Hematopoietic multipotent progenitor cell treated with erythropoietin and hydrocortisone succinate and interleukin-3 and kit ligand, for 8 days (in vitro differentiated cells): ENCODE measurements at regions not wholly inside any gene's neighbourhood (a gene's known extent, or its start where the extent isn't known, plus 50 kb on each side); places are given as distances from the start of the nearest gene placed in this dataset.

Experiments used
- DNase-seq: peaks from one replicate; pipeline ENCODE4 v3.0.0-alpha.2; 2015

DNA sequence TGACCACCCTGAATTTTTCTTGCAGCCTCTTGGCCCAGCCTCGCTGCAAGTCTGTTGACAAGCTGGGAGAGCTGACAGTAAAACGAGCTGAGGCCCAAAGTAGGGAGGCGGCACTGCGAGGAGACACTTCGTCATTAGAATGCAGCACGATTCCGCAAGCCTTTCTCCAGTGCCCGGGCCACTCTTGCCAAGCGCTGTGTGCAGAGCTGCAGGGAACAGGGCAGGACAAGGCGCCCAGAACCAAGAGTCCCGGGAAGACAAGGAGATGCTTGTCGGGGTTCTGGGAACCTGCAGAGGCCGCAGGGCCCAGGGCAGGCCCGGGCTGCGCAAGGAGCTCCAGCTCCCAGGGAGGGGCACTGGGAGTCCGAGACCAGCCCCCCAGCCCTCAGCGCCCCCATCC lies 187.1 kb downstream of the BCOR start:
- no peak for DNase-seq

DNA sequence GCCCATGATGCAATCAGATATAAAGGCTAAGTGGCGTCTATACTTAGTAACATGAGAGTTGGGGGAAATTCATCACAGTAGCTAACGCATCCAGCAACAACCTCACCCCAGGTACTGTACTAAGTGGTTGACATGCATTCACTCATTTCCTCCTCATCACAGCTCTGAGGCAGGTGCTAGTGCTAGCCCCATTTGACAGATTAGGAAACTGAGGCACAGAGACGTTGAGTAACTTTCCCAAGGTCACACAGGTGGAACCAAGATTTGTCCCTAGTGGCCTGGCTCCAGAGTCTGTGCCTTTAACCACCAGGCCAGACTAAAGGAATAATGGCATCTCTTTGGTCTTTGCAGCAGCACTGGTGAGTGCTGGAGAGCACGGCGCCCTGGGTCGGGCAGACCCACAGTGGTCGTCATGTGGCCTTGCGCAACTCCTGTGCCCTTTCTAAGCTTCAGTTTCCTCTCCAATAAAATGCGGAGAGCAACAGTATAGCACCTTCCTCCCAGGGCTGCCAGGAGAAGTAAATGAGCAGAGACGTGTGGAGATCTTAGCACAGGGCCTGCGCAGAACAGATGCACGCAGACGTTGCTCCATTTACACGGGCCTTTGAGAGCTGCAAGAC lies 186.4 kb downstream of the BCOR start:
- no peak for DNase-seq

DNA sequence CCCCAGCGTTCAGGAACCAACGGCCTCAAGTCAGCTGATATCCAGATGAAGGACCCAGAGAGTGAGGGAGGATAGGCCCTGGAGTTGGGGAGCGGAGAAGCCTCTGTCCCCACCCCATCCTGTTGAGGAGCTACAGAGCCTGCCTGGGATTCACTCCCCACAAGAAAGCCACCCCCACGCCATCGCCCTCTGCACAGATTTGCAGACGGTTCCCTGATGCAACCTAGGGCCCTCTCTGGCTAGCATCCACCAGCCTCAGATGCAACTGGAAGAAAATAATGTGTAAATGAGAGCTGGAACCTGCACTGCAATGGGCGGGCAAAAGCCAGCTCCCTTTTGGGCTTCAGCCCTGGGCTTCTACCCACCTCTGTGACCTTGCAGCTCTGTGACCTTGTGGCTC lies 185.6 kb downstream of the BCOR start:
- DNase-seq = no peak

DNA sequence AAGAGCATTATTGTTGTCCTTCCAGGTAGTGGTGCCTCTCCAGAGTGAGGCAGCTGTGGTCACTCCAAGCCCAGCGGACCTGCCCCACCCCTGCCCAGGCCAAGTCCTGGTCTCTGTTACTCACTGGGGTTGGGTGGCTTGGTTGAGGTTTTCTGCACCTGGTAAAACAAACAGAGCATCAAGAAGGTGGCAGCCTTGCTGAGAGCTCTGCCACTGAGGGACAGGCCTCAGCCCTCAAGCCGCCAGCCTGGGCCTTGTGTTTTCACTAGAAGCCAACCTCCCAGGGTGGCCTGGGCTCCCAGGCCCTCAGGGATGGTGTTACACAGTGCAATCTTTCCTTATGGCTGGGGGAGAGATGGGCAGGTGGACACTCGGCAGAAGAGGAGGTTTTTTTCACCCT lies 182.7 kb downstream of the BCOR start:
- no peak for DNase-seq

DNA sequence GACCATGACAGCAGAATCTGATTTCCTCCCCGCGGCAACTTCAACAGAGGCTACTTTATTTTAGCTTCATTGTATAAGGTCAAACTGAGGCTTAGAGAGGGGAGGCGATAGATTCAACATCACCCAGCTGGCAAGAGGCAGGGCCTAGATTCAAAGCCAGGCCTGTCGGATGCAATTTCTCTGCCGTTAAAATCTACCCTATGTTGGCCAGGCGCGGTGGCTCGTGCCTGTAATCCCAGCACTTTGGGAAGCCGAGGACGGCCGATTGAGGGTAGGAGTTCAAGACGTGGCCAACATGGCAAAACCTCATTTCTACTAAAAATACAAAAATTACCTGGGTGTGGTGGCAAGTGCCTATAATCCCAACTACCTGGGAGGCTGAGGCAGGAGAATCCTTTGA lies 182.2 kb downstream of the BCOR start:
- DNase-seq = no peak

DNA sequence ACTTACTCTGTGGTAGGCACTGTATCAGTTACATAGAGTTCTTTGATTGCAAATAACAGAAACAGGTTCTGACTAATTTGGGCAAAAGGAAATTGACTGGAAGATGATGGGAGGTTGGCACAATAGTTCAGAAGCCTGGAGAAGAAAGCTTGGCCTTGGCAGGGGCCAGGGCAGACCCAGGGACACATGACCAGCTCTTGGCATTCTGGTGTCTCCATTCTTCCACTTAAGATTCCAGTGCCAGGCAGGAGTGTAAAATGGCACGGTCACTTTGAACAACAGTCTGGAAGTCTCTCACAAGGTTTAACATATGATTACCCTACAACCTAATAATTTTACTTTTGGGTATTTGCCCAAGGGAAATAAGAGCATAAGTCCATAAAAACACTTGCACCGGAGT lies 175.9 kb downstream of the BCOR start:
- DNase-seq = no peak

DNA sequence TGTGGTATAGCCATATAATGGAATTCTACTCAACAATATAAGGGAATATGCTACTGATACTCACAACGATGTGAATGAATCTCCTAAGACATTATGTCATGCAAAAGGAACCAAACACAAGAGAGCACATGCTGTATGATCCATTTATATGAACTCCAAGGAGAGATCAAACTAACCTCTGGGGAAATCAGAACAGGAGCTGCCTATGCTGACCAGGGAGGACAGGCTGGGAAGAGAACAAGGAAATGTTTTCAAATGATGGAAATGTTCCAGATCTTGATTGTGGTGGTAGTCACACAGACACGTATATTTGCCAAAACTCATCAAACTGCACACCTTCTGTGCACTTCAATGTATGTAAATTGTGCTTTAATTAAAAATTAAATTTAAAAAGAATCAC lies 175.3 kb downstream of the BCOR start:
- no peak for DNase-seq

DNA sequence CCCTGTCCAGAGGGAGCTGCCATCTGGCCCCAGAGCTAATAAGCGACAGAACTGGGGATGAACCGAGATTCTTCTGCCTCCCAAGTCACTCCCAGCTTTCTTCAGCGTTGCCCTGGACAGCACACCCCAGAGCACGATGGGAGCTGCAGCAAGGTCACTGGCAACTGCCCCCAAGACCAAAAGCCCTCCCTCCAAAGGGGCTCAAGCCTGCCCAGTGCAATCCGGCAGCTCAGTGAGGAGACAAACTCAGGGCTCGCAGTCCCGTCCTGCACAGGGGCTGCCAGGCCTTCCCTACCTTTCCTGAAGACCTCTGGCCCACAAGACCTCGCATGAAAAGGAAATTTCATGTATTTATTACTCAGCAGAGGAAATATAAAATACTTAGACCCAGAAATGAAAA lies 174.8 kb downstream of the BCOR start:
- no peak for DNase-seq

DNA sequence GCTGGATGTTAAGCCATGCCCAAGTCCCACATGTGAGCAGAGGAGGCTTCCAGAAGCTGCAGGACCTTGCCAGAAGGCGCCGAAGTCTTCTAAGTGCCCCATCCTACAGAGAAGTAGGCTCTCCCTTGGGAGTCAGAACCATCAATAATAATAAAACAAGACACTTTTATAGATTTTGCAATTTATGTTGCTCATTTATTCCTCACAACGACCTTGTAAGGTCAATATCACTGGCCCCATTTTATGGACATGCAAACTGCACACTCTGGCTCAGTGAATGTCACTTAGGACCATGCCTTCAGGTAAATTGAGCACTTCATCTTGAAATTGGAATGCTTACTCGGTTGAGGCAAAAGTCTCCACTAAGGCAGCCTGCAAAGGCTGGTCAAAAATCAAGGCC lies 170.4 kb downstream of the BCOR start:
- no peak for DNase-seq

DNA sequence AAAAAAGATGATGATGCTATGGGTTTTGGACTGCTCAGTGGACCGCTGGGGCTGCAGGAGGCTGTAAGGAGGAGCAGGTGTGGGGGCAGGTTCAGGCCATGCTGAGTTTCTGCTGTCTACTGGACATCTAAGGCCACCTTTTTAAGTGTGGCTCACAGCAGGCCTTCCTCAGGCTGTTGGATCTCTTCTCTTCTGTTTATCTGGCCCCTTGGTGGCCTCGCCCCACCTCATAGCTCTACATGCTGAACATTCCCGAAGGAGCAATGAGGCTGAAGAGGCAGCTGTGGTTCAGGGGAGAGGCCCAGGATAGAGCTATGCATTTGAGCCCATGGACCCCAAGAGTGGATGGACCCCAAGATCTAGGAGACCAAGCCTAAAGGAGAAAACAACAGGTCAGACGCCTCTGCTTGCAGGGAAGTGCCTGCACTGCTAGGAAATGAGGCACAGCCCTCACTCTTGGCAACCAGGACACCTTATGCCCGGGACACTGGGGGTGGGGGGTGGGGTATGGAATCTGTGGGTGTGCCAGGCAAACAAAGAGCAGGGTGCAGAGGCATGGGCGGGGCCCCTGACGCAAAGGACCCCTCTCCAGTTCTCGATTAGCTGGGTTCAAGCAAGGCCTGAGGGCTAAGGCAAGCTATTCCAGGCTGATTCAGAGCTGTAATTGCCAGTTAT lies 168.9 kb downstream of the BCOR start:
- DNase-seq = no peak

DNA sequence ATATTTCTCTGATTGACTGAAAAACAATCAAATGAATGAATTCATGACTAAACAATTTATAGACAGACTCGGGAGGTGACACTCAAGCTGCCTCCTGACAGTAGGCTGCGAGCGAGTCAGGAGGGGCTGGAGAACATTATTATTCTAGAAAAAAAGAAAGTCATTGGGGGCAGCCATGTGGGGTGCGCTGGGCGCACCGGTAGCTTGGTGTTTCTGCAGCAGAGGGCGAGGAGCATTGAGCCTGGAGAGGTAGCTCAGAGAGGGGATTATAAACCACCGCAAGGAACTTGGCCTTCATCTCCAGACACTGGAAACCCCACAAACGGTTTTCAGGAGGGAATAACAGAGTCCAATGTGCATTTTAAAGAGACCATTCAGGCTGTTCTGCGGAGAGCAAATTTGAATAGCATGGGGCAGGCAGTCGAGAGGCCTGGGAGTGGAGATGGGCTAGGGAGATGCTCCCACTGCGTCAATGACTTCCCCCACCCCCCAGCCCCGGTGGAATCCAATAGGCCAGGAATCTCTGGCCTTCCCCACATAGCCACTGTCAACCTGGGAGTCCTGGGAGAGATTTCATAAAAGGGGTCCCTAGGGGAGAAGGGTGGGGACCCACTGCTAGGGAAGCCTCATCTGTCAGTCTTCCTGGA lies 168.3 kb downstream of the BCOR start:
- DNase-seq = no peak

DNA sequence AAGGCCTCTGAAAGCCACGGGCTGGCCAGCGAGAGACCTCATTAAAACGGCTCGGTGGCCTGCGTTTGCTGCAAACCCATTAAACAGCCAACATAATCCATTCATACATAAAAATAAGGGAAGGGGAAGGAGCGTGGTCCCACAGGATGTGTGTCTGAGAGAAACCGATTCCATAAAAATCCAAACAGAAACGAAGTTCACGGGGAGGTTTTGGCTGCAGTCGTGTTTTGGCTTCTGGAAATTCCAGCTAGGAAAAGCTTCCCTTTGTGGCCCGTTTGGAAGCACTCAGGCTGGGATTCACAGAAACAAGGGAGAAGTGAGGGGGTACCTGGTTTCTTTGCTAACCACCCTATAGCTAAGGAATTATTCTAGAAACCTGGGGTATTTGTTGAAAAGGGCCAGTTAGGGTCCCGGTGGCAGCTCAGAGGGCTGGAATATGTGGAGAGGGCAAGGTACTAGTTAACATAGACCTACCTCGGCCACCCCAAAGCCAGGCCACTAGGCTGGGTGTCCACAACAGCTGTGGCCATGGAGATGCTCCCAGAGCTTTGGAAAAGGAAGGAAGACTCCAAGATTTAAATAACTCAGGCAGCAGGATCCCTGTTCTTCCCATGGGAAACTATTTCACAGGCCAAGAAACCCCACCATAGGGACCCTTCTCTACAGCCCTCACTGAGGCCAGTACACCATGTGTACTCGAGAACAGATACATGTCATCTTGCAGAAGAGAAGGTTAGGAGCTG lies 166.8 kb downstream of the BCOR start:
- DNase-seq = no peak

DNA sequence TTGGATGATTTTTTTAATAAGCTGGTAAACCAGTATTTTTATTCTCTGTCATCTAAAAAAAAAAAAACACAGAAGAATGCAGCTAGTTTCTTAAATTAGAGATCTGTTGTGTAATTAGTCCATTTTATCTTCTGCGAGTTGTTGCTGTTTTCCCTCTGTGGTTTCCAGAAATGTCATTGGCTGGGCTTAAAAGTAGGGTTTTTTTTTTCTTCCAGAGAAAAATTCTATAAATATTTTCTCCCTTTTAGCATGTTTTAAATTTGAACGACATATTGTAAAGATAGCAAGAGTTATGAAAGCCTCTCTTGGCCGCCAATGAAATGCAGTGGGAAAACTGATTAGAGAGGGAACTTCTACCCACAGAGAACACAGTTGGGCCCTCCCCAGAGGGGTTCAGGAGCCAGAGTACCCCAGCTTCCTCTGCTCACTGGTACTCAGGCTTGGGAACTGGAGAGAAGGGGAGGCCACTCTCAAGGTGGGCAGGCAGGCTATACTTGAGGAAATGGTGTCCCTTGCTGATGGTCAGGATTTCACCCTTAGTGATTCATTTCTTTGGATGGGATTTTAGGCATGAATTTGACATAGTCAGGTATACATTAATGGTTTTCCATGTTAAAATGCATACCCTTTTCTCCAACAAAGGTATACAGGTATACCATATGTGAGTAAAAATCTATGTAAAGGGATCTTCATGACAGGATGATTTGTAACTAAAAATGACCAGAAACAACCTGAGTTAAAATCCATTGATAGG lies 166.1 kb downstream of the BCOR start:
- DNase-seq = no peak

DNA sequence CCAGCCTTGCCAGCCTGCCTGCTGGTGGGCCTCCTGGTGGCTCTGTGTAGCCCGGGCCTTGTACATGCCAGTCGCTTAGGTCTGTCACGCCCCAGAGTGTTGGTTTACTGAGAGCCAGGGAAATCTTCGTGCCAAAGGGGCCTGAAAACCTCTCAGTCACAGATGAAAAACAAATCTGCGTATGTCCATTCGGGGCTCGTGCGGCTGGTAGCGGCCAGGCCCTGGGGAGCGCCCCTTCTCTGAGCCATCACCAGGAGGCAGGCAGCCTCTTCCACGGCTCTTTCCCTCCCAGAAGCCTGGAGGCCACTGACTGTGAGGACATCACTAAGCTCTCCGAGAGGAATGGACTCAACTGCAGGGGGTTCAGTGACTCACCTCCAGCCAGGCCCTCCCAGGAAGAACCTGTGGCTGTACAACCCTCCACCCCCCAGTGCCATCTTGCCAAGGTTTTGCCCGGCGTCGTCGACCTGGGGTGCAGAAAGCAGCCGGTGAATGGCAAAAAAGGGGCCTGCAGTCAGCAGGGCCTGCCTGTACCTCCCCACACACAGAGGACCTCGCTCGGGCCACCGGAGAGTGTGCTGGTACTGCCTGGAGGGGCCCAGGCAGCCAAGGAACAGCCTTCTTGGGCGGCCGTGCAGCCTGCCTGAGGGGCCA lies 162.2 kb downstream of the BCOR start:
- no peak for DNase-seq

DNA sequence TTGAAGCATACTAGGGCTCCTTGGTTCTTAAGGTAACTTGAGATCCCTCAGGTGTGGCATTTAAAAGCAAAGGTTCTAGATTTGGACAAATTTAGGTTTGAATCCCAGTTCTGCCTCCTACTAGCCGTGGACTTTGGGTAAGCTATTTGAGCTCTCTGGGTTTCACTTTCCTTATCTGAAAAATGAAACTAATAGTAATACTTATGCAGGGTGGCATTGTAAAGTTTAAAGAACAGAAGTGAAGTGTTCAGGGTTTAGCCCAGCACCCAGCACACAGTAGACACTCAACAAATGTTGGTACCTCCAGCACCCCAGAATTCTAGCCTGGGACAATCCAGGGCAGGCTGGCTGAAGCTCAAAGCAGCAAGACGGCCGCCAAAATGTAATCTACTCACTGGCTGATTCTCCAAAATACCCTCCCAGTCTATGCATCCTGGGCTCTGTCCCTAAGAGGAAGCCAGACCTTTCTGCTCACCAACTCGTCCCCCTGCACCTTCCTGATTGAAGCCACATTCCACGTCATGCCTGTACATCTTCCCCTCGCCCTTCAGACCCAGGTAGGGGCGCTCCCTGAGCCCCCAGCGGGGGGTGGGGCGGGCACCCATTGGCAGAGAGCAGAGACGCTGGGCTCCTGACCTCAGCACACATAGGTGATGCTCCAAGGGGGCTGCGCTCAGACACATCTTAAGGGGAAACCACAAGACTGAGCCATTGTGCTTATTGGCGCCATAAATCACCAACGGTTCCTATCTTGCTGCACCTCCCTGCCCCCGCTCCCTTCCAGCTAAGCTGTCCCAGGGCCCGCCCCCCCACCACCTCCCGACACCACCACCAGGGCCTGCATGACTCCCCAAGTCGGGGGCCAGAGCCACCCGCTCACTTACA lies 160.6 kb downstream of the BCOR start:
- no peak for DNase-seq

DNA sequence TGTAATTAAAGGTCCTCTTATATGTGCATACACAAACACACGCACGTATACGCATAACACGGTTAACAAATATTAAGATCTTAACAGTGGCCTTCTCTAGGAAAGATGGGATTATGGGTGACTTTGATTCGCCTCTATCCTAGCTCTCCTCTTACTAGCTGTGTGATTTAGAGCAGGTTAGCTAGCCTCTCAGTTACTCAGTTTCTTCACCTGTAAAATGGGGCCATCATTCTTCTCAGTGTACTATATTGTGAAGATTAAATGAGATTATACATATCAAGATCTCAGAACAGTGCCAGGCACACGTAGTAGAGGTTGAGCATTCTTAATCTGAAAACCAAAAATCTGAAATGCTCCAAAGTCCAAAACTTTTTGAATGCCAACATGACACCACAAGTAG lies 159.3 kb downstream of the BCOR start:
- no peak for DNase-seq

DNA sequence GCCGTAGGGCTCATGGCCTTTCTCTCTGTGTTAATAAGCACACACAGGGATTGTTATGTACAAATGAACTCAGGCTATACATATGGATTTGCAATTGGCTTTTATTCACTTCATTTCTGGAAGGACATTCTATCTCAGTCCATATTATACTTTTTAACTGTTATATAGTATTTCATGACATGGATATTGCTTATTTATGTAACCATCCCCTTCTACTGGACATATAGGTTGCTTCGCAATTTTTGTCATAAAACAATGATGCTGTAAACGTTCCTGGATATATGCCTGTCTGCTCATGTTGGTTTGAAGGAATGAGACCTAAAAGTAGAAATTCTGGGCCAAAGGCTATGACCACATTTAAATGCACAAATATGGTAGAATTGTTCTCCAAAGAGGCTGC lies 158.1 kb downstream of the BCOR start:
- no peak for DNase-seq

DNA sequence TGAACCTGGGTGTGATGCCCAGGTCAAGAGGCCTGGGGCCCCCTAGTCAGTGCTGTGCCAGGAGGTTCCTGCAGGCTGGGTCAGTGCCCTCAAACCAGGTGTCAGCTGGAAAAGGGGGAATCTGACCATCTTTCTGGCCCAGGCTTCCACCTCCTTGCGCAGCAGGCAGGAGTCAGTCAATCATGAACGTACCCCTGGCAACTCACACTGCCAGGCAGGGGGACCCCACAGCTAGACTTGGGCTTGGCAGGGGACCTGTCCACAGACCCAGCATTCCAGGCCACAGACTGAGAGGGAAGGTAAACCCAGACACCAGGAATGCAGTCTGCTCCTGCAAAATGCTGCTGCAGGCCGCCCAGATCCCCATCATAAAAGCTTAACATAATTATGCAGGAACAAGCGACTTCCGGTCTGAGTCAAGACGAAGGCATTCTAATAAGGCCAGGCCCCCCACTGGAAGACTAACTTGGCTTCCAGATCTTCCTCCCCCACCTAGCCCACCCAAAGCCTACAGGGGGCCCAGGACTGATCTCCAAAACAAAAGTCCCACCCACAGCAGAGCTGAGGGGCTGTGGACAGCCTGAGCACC lies 156.3 kb downstream of the BCOR start:
- DNase-seq = no peak

DNA sequence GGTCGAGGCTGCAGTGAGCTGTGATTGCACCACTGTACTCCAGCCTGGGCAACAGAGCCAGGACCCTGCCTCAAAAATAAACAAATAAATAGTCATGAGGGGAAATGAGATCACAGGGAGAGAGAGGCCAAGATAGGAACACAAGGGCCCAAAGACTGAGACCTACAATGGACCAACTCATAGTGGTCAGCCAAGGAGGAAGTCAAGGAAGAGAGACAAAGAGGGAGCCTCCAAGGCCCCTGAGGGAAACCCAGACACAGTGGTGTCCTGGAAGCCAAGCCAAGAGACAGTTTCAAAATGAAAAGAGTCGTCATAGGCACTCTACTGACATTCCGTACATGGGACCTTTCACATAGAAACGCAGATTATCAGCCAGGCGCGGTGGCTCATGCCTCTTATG lies 153.3 kb downstream of the BCOR start:
- no peak for DNase-seq

DNA sequence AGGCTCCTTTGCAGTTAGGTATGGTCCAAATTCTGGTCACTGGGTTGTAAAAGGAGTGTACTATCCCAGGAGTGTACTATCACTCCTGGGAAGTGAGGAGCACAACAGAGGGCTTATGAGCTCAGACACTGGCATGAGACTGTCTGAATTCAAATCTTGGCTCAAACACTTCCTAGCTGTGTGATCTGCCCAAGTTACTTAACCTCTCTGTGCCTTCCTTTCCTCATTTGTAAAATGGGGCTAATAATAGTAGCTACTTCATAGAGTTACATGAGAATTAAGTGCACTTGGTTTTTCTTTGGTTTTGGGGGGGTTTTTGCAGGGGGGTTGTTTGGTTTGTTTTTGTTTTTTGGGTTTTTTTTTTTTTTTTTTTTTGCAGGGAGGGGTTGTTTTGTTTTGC lies 152.0 kb downstream of the BCOR start:
- no peak for DNase-seq

DNA sequence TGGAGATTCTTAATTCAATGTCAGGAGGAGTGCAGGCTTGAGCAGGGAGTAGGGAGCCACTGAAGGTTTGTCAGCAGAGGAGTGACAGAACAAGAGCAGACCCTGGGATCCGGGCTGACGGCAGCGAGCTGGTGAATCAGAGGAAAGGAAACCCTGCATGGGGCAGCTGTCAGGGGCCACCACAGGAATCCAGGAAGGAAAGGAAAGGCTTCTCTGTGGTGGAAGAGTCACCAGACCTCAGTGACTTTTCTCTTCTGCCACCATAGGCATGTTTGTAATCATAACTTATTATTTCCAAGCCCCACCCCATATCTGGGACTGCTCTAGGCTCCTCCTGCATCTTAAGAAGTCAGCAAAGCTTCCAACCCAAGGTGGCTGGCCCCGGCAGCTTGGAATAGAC lies 150.9 kb downstream of the BCOR start:
- no peak for DNase-seq
